ENCODE measurements at regions not wholly inside any gene's neighbourhood (a gene's known extent, or its start where the extent isn't known, plus 50 kb on each side); places are given as distances from the start of the nearest gene placed in this dataset.

DNA sequence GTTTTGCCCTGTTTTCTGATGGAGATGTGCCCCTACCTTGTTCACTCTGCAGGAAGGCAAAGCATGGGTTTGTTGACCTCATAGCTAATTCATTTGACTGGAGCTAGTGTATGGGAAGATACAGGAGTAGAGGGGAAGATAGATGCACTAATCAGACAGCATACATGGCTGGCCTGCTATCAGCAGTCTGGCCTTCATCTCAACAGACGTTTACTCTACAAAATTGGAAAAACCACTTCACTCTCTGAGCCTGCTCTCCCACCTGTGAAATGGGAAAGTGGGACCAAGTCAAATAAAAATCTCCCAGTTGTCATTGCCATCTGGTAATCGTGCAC, 235.2 kb upstream of the RAB4A start:
- no peak for DNase-seq

DNA sequence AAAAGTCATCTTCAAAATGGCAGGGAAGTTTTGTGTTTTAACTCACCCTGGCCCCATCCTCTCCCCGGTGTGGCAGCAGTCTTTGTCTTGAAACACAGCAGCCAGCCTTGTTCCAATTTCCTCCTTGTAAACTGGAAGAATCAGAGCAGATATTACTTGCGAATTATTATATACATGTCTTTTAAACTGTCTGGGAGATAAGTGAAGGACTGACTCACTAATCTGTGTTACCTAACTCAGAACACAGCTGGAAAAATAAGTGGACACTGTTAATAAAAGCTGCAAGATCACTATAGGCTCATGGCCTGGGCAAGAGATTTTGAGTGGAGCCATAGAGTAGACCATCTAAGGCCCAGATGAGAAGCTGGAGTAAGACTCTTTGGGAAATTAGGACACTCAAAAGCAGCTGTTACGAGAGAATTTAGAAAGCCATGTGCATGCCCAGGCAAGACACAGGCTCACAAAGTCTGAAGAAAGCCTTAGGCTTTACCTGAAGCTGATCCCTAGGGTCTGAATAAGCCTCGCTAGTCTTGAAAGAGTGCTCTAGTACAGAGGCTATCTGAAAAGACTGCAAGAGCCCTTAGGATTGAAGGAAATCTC, 233.0 kb upstream of the RAB4A start:
- DNase-seq = no peak

DNA sequence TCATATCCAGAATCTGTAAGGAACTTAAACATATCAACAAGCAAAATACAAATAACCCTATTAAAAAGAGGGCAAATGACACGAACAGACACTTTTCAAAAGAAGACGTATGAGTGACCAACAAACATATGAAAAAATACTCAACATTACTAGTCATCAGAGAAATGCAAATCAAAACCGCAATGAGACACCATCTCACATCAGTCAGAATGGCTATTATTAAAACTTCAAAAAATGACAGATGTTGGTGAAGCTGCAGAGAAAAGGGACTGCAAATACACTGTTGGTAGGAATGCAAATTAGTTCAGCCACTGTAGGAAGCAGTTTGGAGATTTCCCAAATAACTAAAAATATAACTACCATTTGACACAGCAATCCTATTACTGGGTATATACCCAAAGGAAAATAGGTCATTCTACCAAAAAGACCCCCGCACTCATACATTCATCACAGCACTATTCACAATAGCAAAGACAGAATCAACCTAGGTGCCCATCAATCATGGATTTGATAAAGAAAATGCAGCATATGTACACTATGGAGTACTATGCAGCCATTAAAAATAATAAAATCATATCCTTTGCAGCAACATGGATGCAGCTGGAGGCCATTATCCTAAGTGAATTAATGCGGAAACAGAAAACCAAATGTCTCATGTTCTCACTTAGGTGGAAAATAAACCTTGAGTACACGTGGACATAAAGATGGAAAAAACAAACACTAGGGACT, 230.1 kb upstream of the RAB4A start:
- DNase-seq = no peak

DNA sequence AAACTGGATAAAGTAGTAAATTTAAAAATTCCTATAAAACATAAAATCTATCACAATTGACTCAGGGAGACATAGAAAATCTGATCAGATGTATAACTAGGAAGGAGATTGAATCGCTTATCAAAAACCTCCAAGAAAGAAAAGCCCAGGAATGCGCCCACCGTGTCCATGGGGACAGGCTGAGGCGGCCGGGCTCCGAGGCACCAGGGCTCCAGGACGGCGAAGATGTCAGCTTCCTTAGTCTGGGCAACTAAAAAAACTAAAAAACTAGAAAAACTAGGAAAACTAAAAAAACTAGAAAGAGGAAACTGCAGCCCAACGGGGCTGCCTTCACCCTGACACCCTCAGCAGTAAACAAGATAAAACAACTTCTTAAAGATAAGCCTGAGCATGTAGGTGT, 229.0 kb upstream of the RAB4A start:
- no peak for DNase-seq

DNA sequence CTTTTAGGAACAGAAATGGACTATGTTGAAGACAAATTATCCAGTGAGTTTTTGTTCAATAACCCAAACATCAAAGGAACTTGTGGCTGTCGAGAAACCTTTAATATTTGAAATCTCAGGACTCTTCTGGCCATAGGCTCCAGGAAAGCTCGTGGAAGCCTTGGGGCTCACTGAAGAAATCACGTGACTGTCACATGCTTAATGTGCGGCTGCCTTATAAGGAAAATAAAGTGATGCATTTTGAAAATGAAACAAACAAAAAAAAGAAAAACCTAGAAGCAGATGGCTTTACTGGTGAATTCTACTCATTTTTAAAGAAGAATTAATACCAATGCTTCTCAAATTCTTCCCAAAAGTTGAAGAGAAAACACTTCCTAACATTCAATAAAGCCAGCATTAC, 228.4 kb upstream of the RAB4A start:
- no peak for DNase-seq

DNA sequence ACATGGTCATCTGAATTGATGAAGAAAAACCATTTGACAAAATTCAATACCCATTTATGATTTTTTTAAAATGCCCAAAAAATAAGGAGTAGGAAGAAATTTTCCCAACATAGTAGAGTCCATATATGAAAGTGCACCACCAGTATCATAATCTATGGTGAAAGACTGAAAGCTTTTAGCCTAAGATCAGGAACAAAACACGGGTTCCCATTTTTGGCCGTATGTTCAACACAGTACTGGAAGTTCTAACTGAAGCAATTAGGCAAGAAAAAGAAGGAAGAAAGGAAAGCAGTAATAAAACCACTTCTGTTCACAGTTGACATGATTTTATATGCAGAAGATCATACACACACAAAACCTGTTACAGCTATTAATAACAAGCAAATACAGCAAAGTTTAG, 227.8 kb upstream of the RAB4A start:
- no peak for DNase-seq

DNA sequence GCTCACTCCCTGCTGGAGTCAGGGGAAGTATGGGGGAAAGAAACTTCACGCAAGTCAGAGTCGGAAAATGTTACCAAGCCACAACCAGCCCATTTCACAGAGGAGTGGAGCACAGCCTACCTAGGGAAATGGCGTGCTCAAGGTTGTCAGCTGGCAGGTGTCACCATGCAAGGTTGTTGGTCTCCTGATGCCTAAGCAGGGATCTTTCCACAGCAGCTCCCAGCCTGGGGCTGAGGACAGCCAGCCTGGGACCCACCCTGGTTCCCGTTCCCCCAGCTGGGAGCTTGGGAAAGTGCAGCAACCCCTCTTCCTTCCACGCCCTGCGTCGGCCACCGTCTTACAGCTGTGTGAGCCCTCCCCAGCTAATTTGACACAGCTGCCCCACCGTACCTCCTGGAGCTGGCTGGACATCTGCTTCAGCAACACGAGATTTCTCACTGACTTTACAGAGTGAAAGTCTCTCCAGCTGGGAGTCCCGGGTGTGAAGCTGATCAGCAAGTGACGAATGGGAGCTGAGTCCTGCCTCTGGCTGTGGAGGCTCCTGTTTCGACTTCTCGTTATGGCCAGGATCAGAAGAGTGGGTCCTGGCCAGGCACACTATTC, 224.6 kb upstream of the RAB4A start:
- no peak for DNase-seq

DNA sequence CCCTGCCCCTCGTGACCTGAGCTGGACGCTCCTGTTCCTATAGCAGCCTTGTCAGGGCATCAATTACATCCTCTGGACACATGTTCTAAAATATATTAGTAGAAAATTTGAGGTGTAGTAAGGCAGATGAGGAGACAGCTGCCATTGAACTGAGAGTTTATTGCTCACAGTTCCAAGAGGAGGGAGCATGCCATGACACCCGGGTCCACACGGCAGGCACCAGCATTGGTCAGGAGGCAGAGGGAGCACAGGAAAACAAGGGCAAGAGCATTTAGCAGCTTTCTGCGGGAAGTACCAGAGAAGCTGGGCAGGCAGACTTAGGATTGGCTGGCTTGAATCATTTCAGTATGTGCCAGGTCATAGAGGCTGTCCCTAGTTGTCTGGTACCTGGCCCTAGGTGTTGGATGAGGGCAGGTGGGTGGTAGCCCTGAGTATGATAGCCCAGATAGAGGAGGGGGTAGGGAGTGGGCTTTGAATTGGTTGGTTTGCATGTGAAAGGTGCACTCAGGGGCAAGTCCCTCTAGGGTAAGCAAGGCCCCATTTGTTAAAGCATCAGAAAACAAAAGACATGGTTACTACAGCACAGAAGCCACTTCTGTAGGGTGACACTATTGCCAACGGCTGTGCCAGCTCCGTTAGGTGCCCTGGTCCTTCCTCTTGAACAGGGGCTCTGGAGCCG, 223.6 kb upstream of the RAB4A start:
- no peak for DNase-seq

DNA sequence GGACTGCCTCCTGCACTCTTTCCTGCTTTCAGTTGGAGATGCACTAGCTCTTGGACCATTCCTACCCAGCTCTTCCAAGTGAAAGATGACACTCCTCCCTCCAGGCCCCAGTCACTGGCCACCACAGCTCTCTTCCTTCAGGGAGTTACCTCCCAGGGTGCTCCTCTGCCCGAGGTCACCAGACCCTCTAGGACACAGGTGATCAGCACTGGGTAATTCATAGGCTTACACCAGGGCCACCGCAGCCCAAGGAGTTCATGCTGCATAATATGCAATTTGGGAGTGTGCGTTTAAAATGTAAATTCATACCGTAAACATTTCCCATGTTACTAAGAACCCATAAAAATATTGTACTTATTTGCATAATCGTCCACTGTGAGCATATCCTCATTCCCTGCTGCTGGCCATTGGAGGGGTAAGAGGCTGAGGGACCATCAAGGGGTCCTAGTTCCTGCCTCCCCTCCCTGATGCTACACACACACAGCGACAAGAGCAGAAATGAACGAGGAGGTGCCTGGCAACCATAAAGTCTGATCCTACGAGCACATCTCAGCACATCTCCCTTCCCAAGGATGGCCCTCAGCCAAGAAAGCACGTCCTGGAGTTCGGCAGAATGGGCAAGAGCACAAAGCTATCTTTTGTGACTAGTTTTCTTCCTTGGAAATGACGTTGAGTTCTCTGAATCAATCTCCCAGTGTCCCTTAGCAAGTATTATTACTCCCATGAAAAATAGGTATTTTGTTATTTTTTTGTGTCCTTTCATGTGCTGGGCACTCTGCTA, 222.9 kb upstream of the RAB4A start:
- DNase-seq = no peak

DNA sequence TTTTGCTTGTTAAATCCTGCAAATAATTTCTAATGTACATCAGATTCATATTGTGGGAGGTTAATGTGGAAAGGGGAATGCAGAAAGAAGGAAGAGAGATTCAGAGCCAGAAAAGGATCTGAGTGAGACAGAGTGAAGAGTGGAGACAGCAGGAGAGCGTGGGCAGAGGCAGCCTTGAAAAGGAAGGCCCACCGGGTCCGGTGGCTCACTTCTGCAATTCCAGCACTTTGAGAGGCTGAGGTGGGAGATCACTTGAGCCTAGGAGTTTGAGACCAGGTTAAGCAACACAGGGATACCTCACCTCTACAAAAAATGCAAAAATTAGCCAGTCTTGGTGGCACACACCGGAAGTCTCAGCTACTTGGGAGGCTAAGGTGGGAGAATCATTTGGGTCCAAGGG, 222.0 kb upstream of the RAB4A start:
- no peak for DNase-seq

DNA sequence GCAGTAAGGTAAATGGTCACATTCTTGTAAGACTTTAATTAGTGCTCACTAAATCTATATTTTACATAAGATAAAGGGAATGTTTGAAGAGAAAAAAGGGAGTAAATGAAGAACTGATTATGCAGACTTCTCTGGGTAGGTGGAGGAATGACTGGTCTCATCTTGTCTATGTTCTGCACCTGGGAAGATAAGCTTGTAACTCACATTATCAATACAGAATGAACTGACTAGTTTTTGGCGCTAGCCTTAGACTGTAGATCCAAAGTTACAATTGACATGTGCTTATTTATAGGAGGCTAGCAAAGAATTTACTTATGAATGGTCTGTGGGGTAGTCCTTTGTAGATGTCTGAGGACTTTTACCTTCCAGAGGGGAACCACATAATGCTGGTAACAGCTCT, 214.9 kb upstream of the RAB4A start:
- no peak for DNase-seq

DNA sequence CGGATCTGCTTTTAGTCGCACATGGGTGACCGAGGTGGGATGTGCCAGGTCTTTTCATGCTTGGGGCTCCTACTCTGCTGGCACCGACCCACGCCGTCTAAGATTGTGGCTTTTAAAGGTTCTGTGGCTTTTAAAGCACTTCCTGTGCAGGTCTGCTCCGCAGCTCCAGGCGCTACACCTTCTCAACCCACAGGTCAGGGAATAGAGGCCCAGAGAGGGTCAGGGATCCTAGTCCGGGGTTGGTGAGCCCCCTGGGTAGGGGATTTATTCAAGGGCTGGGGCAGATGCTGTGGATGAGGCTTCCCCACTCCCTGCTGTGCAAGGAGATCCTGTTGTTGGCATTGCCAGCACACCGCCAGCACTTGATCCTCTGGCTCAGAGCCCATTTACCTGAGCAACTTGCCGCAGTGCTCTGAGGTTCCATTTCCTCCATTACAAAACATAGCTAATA, 212.8 kb upstream of the RAB4A start:
- DNase-seq = no peak

DNA sequence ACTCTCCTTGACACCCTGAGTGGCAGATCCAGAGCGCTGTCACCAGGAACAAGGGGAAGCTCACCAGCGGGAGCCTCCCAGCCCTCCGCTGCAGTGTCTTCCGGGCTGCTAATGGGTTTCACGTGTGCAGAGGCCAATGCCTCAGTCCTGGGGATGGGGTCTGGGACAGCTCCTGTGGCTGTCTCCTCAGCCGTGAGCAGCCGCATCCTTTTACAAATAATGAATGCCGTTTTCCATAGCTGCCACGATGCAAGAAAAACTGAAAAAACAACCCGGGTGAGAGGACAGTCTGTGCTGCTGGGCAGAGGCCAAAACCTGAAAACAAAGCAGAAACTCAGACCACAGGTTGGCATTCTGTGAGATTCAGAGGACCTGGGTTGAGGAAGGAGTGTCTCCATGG, 212.2 kb upstream of the RAB4A start:
- DNase-seq = no peak

DNA sequence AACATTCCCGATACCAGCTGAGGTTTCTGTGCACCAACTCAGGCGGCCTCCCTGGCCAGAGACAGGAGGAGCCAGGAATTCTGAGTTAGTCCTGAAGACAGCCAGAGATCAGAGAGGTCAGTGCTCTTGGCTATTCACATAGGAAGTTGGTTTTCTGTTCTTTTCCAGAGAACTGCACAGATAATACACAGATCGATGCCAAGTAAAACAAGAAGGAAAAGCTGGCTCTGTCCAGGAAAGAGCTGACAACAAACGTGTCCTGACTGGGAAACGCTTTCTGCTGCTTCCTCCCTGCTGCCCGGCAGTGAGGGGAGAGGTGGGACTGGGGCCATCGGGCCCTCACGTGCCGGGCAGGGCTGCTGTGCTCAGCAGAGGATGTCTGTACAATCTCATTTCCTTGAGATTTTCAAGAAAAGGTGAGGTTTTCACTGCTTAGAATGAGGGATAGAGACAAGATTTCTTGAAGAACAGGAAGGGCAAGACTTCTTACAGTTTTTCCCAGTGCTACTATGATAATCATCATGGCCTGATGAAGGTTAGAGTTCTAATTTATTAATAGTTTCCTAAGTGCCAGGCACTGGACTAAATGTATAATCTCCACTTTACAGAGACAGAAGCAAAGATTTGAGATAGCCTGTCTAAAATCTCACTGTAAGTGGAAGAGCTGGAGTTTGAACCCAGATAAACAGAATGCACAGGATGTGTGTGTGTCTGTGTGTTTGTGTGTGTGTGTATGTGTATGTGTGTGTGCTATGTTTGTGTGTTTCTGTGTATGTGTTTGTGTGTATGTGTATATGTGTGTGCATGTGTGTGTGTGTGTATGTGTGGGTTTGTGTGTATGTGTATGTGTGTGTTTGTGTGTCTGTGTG, 211.0 kb upstream of the RAB4A start:
- no peak for DNase-seq

DNA sequence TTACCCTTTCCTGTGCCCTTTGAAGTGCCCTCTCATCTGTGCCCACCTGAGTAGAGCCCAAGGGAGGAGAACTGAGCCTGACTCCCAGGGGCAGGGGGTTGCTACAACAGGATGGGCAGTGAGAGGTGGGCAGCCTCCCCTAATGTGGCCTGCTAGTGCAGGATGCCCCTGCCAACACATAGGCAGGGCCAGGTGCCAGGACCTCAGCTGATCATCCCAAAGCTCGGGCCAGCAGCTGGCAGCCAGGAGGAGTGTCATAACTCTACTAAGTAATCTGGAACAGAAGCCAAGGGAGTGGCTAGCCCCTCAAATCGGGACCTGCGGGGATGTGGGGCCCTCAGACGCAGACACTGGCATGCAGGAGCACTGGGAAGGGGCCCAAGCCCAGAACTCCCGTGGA, 208.8 kb upstream of the RAB4A start:
- DNase-seq = no peak

DNA sequence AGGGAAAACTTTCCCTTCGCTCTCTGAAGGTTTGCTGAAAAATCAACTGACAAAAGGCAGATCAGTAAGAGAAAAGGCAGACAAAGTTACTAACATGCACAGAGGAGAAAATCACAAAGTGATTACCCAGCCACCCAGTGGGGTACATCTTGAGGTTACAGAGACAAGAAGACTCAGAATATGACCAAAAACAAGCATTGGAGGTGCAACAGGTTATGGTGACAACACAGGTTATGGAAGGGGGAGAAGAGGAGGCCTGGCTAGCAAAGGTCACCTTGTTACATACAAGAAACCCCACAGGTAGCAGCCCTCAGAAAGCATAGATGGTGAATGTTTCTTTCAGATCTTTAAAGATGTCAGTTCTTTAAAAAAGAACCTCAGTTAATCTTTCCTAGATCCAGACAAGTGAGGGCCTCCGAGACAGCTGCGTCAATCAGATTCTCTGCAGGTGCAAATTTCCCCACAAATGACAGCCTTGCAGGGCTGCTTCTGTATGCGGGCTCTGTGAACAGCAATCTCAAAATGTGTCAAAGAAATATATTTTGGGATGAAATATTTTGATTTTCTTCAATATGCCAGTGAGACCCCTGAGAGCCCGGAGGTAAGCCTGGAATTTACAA, 207.6 kb upstream of the RAB4A start:
- DNase-seq = no peak

DNA sequence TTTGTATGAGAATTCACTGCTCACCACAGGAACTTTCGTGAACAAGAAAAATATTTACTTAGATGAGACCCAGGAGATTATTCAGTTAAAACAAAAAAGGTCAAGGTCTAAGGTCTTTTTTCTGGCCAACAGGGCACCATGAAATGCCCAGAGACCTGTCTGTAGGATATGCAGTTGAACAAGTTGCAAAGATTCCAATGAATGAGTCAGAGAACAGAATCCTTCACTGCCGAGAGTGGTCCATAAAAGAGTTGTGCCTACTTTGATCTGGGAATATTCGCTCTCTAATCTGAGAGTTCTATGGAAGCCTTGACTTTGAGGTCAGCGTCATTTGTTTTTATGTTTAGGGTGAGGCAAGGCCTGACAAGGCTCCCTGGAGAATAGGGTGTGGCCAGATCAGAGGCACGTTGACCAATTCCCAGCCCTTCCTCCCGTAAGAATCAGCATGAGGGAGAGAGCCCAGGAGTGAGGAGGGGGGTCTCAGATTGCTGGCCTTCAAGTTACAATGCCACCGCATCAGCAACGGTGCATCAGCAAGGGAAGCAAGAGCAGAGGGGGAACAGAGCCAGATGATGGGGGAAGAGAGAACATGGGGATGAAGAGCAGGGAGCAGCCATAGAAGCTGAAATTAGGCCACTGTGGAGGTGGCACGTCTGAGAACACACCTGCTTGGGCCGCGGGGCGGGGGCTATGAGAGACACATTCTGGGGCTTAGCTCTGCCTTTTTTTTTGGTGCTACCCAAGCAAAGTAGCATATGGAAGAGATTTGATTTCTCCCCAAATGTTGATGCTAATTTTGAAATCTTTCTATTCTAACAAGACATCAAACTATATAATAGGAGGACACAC, 206.4 kb upstream of the RAB4A start:
- DNase-seq = no peak

DNA sequence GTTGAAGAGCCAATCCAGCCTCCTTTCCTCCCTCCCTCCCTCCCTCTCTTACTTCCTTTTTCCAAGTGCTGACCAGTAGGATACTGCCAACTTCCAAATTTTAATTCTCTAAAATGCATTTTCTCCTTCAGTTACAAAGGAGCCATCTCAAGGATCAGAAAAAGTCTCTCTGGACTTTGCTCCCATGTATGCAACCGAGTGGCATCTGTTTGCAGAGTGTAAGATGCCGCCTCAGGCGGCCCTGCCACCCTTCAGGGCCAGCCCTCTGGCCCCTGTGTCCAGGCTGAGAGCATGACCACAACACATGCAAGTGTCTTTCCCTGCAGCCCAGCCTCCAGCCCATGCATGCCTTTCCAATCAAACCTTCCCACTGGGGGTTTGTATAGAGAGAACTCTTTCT, 205.3 kb upstream of the RAB4A start:
- DNase-seq = no peak

DNA sequence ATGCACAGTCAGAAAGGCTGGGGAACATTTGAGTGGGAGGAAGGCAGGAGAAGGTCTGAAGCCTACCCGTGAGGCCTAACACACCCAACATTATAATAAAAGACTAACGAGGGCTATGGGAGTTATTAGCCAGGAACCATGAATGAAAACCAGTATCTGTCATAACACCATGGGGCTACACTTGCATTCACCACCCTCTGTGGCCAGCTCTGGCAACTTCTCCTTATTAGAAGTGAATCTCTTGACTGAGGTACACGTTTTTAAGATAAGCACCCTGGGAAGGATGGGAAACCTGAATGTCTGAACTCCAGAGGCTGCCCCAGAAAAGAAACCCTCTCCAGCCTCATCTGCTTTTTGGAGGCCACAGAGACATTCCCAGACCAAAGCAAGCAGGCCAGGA, 204.3 kb upstream of the RAB4A start:
- no peak for DNase-seq

DNA sequence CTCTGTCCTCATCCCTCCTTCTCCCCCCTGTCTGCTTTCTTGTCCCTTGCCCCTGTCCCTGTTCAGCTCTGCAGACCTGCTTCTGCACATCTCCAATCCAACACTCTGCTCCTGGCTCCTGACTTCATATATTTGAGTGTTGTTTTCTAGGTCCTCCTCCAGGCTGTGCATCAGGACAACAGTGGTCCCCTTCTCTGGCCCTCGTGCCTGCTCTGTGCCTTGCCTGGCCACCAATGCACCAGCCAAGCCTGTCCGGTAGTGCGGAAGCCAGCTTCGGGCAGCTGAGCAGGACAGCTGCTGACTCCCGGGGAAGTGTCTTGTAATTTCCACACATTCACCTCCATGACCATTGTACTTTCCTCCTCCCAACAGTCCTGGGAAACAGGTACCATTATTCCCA, 203.4 kb upstream of the RAB4A start:
- no peak for DNase-seq
